GM21447 (cell line): ENCODE measurements at regions not wholly inside any gene's neighbourhood (a gene's known extent, or its start where the extent isn't known, plus 50 kb on each side); places are given as distances from the start of the nearest gene placed in this dataset.

Source experiments
- ATAC-seq: cut with Tn5 transposase; IDR thresholded peaks from one replicate; pipeline ENCODE4 v1.9.1; 2021; ENCODE audit not compliant: unreplicated experiment

- ATAC-seq = no peak
Measured at GRCh38 chr2:16261791-16262190, 321.4 kb downstream of the MYCN start.

- ATAC-seq = no peak
Measured at GRCh38 chr2:16261071-16261470, 320.7 kb downstream of the MYCN start.

DNA sequence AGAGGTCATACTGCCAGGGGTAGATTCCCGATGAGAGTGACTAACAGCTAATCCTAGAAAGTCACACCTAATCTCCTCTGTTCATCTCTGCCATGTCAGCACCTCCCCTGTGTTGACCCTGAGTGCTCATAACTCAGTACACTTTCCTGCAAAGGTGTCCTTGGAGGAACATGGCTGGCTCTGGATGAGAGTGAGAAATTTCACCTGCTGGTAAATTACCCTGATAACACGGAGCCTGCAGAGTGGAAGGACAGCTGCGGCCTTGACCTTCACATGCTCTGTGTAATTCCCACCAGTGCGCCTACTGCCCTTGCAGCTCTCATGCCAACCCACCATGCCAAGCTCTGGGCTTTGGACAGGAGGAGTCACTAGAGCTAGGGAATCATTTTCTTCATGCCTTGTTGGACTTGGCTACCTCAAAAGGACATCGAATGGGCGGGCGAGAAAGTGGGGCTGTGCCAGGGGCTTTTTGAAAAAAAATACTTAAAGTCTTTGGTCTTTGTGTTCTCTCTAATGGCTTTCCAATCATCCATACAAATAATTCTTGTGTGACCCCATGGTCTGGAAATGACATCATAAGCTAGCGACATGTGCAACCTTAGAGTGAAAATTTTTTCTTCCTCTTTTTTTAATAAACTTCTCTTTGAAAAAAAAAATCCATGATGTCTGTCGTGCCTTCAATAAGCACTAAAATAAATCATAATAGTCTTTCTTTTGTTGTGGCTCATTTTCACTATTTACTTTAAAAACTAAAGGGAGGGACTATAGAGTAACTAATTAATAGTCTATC lies 319.9 kb downstream of the MYCN start:
- ATAC-seq = no peak

GRCh38 chr2:16259010-16259409 lies 318.7 kb downstream of the MYCN start:
- no peak for ATAC-seq

DNA sequence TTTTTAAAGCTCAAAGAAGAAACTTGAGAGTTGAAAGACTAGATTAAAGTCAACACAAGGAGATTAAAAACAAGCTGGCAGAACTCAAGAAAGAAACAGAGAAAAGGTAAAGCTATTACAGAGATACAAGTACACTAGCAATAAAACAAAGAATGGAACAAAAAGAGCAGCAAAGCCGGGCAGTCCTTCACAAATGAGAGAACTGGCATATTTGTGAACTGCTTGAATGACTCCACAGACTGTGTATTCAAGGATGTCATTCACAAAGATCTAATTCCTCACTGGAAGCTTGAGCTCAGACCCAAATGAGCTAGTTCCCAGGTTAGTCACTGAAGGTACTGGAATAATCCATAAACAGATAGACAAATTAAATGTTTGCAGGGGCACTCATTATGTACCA lies 318.0 kb downstream of the MYCN start:
- ATAC-seq = no peak

DNA sequence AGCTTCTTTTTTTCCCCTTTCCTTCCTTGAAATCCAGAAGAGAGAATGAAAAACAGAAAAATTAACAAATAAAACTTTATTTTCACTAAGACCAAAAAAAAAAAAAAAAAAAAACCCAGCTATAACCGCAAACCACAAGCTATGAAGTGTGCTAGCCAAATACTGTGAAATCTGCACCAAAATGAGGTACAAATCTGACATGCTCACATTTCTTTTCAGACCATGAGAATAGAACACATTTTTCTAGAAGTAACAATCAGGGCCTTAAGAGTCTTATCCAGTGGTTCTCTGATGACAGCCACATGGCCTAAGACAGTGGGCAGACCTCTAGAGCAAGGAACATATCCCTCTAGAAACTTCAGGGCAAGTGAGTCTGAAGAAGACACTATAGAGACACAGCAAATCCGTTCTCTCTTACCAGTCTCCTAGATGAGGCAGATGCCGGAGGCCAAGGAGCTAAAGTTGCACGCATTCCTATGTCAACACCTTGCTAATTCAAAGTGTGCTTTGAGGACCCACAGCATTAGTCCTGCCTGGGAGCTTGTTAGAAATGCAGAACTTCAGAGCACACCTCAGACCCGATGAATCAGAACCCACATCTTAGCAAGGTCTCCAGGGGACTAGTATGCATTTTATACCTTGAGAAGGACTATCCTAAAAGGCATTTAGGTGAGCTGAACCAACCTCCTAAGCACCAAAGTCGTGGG lies 317.1 kb downstream of the MYCN start:
- ATAC-seq = no peak

DNA sequence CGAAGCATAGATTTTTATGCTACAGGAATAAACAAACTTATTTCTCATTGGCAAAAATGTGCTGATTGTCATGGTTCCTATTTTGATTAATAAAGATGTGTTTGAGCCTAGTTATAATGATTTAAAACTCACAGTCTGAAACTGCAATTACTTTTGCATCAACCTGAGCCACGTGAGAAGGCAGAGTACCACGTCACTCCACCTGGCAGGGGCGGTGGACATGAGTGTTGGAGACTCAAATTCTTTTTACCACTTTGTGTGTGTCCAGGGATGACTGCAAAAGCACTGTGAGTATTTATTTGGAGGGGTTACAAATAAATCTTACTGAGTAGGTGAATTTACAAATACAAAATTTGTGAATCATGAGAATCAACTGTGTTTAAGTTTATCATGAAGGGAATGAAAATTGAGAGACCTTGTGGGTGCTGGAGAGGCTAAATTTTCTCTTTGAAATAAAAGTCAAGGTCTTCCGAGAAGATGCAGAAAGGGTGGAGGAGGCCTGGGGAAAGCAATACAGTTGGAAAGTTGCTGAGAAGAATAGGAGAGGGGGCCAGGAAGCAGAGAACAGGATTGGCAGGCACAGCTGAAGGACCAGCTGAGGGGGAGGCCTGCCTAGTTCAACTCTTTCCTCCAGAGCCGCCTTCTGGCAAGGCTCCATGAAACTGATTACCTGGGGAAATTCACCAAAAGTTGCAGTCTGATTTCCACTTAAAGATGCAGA lies 316.4 kb downstream of the MYCN start:
- no peak for ATAC-seq

DNA sequence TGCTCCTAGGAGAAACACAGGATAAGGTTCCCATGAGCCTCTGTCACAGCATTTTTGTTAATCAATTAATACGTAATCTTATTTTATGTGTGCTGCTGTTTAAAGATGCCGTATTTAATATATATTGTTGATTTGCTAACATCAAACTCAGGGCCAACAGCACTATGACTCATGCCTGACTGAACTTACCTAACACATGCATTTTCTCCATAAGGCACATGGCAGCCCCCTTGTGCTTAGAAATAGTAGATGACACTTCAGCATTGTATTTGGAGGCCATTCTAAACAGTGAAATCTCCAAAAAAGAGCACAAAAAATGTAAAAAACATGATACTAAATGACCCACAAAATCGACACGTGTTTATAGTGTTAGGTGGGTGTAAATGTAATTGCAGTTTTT lies 314.8 kb downstream of the MYCN start:
- ATAC-seq = no peak

- ATAC-seq = no peak
Measured at GRCh38 chr2:16254356-16254965, 314.1 kb downstream of the MYCN start.

DNA sequence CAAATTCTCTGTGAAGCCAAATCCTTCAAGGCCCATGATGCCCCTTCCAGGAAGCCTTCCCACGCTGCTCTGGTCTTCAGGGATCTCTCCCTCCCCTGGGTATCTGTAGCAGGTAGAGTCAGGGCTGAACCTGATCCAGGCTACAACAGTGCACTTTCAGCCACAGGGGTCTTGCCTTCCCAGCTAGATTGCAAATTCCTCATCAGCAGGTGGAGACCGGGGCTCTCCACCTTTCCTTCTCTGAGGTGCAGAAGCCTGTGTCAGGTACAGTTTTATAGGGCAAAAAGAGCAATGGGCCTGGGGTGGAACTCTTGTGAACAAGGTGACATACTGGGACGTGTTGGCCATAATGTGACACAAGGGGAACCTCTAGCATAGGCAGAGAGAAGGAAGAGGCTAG lies 312.9 kb downstream of the MYCN start:
- ATAC-seq = no peak

DNA sequence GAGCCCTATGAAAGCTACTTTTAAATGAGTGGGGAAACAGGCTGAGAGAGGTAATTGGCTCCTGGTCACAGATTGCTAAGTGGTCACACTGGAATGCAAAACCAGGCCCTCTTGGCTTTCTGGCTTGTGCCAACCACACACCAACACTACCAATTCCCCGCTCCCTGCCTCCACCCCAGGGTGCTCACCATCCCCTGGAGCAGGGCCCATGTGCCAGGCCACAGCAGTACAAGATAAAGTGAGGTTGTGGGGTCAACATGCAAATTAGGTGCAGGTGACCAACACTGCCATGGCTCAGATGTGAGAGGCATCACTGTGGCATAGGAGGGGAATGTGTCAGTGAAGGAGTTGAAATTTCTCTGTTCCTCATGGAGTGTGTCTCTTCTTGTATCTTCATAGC lies 312.5 kb downstream of the MYCN start:
- no peak for ATAC-seq

DNA sequence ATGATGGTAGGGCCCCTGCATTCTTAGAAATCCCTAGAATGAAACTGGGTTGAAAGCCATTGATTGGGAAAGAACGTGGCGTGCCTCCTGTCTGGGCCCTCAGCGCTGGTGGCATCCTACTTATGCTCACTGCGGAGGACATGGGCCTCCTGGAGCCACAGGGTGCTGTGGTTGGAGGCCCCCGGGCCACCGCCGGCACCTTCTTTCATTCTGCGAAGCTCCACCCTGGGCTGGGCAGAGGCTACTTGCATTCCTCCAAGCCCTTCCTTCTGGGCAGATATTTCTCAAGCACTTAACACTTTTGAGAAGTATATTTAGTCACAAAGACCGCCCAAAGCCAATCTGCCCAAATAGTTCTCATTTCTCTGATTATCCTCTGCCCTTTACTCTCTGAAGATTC lies 311.9 kb downstream of the MYCN start:
- ATAC-seq = no peak

- ATAC-seq = no peak
Measured at GRCh38 chr2:16251511-16252225, 311.3 kb downstream of the MYCN start.

- ATAC-seq = no peak
Measured at GRCh38 chr2:16250886-16251285, 310.5 kb downstream of the MYCN start.

GRCh38 chr2:16250466-16250865 lies 310.1 kb downstream of the MYCN start:
- no peak for ATAC-seq

DNA sequence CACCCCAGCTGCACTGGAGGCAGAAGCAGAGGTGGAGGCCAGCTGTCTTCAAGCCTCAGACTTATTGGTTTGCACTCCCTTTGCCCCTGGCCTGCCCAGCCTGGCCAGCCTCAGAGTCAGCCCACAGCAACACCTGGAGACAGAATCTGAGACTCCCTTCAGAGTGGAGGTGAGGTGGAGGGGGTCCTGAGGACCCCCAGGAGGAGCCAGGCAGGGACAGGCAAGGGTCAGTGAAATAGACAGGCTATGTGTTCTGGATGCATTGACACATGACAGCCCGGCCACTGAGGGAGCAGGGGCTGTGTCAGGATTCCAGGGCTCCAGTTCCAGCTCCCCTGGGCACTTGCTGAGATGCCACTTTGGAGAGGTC lies 309.7 kb downstream of the MYCN start:
- ATAC-seq = no peak

- no peak for ATAC-seq
Measured at GRCh38 chr2:16249246-16250055, 309.1 kb downstream of the MYCN start.

DNA sequence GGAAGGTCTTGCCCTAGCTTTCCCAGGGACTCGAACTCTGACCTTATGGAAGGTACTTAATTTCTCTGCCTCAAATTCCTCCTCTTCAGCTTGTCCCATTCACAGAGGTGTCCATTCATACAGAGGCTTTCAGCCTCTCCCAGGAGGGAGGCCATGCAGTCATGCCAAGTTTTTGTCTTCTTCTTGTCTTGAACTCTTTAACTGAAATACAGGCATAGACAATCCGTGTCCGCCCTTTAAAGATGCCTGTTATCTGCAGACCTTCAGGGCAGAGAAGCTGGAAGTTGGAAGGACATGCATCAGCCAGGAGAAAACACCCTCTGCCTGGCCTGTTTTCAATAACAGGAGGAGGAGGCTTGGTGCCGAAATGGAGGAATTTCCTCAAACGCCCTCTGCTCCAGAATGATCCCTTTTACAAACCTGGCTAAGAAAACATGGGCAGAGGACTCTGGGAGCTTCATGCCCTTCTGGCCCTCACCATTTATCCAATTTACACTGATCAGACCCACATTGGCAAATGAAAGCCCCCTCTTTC lies 308.3 kb downstream of the MYCN start:
- ATAC-seq = no peak

DNA sequence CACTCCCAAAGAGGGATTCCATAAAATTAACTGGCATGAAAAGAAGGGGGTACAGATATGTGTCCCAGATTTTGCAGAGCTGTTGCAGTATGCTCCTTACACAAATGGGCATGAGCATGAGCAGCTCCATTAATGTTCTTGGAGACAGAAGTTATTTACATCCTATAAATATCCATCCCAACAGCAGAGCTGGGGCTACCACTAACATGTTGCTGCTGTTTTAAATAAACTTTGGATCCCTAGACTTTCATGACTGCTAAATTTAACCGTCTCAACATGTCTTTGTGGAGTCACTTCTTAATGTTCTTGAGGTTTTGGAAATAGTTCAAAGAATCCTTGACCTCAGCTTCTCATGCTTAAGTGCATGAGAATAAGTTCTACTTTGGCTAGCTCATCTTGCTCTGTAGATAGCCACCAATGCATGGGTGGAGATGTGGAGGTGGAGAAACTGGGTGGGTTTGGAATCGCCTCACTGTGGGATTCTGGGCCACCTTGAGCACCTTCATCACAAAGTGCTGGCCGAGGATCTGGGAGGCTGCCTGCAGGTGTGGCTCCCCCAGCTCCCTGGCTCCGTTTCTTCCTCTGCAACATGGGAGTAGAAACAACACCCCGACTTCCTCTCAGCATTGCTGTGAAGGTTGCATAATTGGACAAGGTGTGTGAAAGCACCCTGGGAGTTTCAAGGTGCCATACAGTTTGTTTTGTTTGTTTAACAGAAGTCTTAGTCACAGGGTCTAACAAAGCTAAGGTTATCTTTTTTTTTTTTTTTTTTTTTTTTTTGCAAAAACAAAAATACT lies 307.2 kb downstream of the MYCN start:
- ATAC-seq = no peak
